ENCODE measurements at regions not wholly inside any gene's neighbourhood (a gene's known extent, or its start where the extent isn't known, plus 50 kb on each side); places are given as distances from the start of the nearest gene placed in this dataset.
A peak's percentile ranks its signal among the peaks of the same experiment; 100 is the strongest.

- Histone ChIP-seq H3K4me1 (ENCODE audit: control insufficient read depth, insufficient read depth, low read length) (no peaks in the 10 kb centered on the region), H3K36me3 (ENCODE audit: control insufficient read depth, insufficient read depth, low read length) (no peaks in the 10 kb centered on the region), H3K27me3 (ENCODE audit: control insufficient read depth, insufficient read depth, low read length) (0 out of 2 replicates have a peak, but pooled peaks cover 2% of the 10 kb centered on the region), H3K27ac (ENCODE audit: low read length) (no peak overlapping the region), H3K4me3 (ENCODE audit: low read depth in 2 of 2, low read length in 2 of 2) (no peak overlapping the region), H3K9me3 (ENCODE audit: control insufficient read depth, insufficient read depth, low read depth, low read length) (no peaks in the 10 kb centered on the region)
- no TSS peak for BruUV-seq (replicated peaks)
- intact Hi-C loops (cut with micrococcal nuclease; ENCODE audit: unreplicated experiment): no loop called here
- 0 out of 2 replicates have a peak, but pooled peaks have one; percentile 21 for ATAC-seq
- in situ Hi-C loops (cut with HindIII; ENCODE audit: low pct_unique_long_range_greater_than_20kb, low sequenced_read_pairs): no loop called here
- ChIA-PET CTCF (no interaction called here), POLR2A (no interaction called here)
- no peak for DNase-seq (ENCODE audit: low read depth, low spot score)
- TF ChIP-seq REST (IDR thresholded peaks at IDR 0.05; ENCODE audit: insufficient read depth in 1 of 2, low read depth in 2 of 2, low read length in 1 of 2) (no peak), SIN3A (IDR thresholded peaks at IDR 0.05; ENCODE audit: borderline replicate concordance, insufficient read depth, low read depth, low read length) (no peak), TCF7L2 (IDR thresholded peaks at IDR 0.05; ENCODE audit: low read depth, low read length) (no peak), CTCF (IDR thresholded peaks at IDR 0.05) (no peak), POLR2AphosphoS5 (IDR thresholded peaks at IDR 0.05; ENCODE audit: low read depth, low read length) (no peak)
These were observed 204.0 kb downstream of the TPBG start for GRCh38 chr6:82567621-82568020.

- in situ Hi-C loops (cut with HindIII; ENCODE audit: low pct_unique_long_range_greater_than_20kb, low sequenced_read_pairs): no loop called here
- TF ChIP-seq SIN3A (IDR thresholded peaks at IDR 0.05; ENCODE audit: borderline replicate concordance, insufficient read depth, low read depth, low read length) (no peak), POLR2AphosphoS5 (IDR thresholded peaks at IDR 0.05; ENCODE audit: low read depth, low read length) (no peak), TCF7L2 (IDR thresholded peaks at IDR 0.05; ENCODE audit: low read depth, low read length) (no peak), REST (IDR thresholded peaks at IDR 0.05; ENCODE audit: insufficient read depth in 1 of 2, low read depth in 2 of 2, low read length in 1 of 2) (no peak)
- ATAC-seq (no peak), DNase-seq (ENCODE audit: low read depth, low spot score) (no peak)
- Histone ChIP-seq H3K4me3 (ENCODE audit: low read depth in 2 of 2, low read length in 2 of 2) (no peak overlapping the region), H3K27me3 (ENCODE audit: control insufficient read depth, insufficient read depth, low read length) (0 out of 2 replicates have a peak, but pooled peaks cover 2% of the 10 kb centered on the region), H3K4me1 (ENCODE audit: control insufficient read depth, insufficient read depth, low read length) (no peaks in the 10 kb centered on the region), H3K9me3 (ENCODE audit: control insufficient read depth, insufficient read depth, low read depth, low read length) (no peaks in the 10 kb centered on the region), H3K36me3 (ENCODE audit: control insufficient read depth, insufficient read depth, low read length) (no peaks in the 10 kb centered on the region), H3K27ac (ENCODE audit: low read length) (no peak overlapping the region)
- intact Hi-C loops (cut with micrococcal nuclease; ENCODE audit: unreplicated experiment): no loop called here
- ChIA-PET CTCF (no interaction called here), POLR2A (no interaction called here)
- no TSS peak for BruUV-seq (replicated peaks)
These were observed 204.8 kb downstream of the TPBG start for GRCh38 chr6:82568290-82568993.
